Fibroblast of villous mesenchyme (primary cell): ENCODE measurements at regions not wholly inside any gene's neighbourhood (a gene's known extent, or its start where the extent isn't known, plus 50 kb on each side); places are given as distances from the start of the nearest gene placed in this dataset.

Source experiments
- DNase-seq: peaks from one replicate; pipeline ENCODE4 v3.0.0-alpha.2; 2010; ENCODE audit warnings: low read depth
- H3K4me3 ChIP-seq: 2 replicates; pipeline ENCODE4 v1.5.1; 2011; ENCODE audit warnings: low read depth, mild to moderate bottlenecking, low read length
- CTCF ChIP-seq: IDR thresholded peaks from 2 replicates; pipeline ENCODE4 v1.5.1; 2012; ENCODE audit warnings: low read depth, mild to moderate bottlenecking, low read length; ENCODE audit not compliant: insufficient read depth

DNA sequence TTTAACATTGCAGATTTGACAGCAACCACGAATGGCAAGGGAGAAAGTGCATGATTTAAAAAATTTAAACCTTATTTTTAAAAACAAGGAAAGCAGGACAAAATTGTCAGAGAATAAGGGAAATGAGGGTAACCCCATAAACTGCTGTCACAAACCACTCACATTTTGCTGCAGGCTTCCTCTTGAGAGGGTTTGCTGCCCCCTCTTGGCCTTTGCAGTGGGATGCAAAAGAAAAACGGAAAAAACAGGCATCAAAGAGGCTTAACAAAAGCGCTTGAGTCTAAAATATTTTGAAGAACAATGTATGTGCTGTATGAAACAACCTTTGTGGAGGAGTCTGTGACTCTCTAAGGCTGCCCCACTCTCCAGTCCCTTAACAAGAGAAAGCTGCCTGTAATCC is 91.6 kb downstream of the TMX3 start:
- peak; percentile 82 for DNase-seq
- H3K4me3 ChIP-seq, result no peak overlapping the region
- TF ChIP-seq CTCF, result peak; percentile 88

- DNase-seq, result no peak
Observed at GRCh38 chr18:68611311-68611710, 103.6 kb downstream of the TMX3 start.

GRCh38 chr18:68608851-68609490 is 105.9 kb downstream of the TMX3 start:
- no peak overlapping the region for H3K4me3 ChIP-seq
- DNase-seq, result no peak
- no peak for TF ChIP-seq CTCF

More at GRCh38 chr18:68611311-68611710, 103.6 kb downstream of the TMX3 start:
- H3K4me3 ChIP-seq, result no peak overlapping the region
- TF ChIP-seq CTCF, result no peak

DNA sequence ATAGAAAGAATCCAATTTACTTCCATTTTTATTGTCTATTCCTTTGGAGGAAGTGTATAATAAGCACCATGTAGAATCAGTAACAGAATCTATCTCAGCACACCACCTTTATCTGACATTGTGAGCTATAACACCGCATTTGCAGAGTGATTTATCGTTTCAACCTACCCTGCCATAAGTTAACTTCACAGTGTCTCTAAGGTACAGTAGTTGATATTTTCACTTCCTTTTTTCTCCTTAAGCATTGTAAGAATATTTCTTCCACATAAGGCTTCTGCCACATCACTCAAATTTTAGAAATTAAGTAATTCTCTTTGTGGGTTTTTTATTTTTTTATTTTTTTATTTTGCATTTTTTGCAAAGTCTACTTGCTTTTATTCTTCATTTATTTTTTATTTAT is 107.1 kb downstream of the TMX3 start:
- H3K4me3 ChIP-seq, result no peak overlapping the region
- no peak for TF ChIP-seq CTCF
- DNase-seq, result no peak

- peak; percentile 20 for DNase-seq
- H3K4me3 ChIP-seq, result no peak overlapping the region
- no peak for TF ChIP-seq CTCF
Observed at GRCh38 chr18:68604256-68604655, 110.7 kb downstream of the TMX3 start.

DNA sequence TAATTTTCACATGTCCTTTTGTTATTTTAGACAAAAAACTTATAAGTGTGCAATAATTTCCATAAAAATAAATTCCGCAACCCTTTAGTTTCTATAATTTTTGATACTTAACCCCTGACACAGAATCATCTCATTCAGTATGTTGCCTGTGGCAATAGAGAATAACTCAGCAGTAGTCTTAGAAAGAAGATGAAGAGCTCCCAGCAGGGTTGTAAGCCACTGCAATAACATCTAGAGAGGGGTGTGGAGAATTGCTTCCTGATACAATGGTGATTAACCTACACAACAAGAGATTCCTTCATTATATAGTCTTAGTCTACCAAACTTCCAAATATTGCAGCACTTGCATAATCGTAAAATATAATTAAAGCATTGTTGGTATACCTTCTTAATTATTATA is 118.9 kb downstream of the TMX3 start:
- no peak overlapping the region for H3K4me3 ChIP-seq
- DNase-seq, result no peak
- no peak for TF ChIP-seq CTCF

DNA sequence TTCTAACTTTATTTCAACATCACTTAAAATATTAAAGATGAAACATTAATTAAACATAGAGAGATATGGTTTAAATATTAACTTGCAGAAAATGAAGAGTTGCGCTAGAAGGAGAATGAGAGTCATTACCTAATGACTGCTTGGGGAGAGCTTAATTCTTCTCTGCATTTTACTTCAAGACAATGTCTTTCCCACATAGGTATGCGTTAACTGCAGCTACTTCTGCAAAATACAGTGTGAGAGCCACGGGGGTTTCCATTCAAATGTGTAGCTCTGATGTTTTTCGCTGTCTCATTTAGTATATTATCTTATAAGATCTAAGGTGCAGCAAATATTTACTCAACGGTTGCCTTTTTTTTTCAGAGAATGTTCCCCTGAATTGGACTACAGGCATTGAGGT is 126.7 kb downstream of the TMX3 start:
- no peak overlapping the region for H3K4me3 ChIP-seq
- no peak for DNase-seq
- TF ChIP-seq CTCF, result no peak
